GM12878 (cell line): ENCODE measurements at regions not wholly inside any gene's neighbourhood (a gene's known extent, or its start where the extent isn't known, plus 50 kb on each side); places are given as distances from the start of the nearest gene placed in this dataset.

Source experiments
- ATAC-seq: fragments of 200-7000 bp; cut with Tn5 transposase; 3 replicates; pipeline ENCODE4 v1.9.1; 2020; ENCODE audit warnings: mild to moderate bottlenecking, moderate library complexity
- BruUV-seq: library from RNA; stranded (reverse); fragments of 400-500 nt; replicated peaks from 2 replicates; lab custom pipeline; 2021; lab: Mats Ljungman, UMichigan
- CTCF ChIA-PET: fragments of 300-600 bp; sonication (Branson Sonifier 250); formaldehyde crosslinking; extraction: SDS; loops from one replicate; lab custom pipeline; 2021; ENCODE audit warnings: inconsistent platforms; lab: Yijun Ruan, JAX
- POLR2A ChIA-PET: fragments of 350-600 bp; formaldehyde crosslinking; extraction: SDS; loops from one replicate; lab custom pipeline; 2021; ENCODE audit warnings: inconsistent platforms; lab: Charles Lee
- RAD21 ChIA-PET: fragments of 300-600 bp; sonication (Branson Sonifier 250); formaldehyde crosslinking; loops from one replicate; lab custom pipeline; 2023; ENCODE audit warnings: antibody characterized with exemption; ENCODE audit not compliant: unreplicated experiment; lab: Charles Lee
- SMC1A ChIA-PET: fragments of 300-600 bp; sonication (Branson Sonifier 250); formaldehyde crosslinking; loops from one replicate; lab custom pipeline; 2023; ENCODE audit not compliant: unreplicated experiment, uncharacterized antibody; lab: Charles Lee
- DNase-seq: peaks from one replicate; pipeline ENCODE4 v3.0.0-alpha.2; 2011; ENCODE audit warnings: low read depth, low spot score
- FAIRE-seq: peaks from 3 replicates; lab custom pipeline; 2011; peaks lifted over from hg19 to GRCh38; lab: Jason Lieb, UNC
- H2AFZ ChIP-seq: 2 replicates; pipeline ENCODE4 v1.6.0; 2011; ENCODE audit warnings: low read depth, low read length, control low read depth; ENCODE audit not compliant: control insufficient read depth
- H3K27ac ChIP-seq: 2 replicates; pipeline ENCODE4 v1.5.1; 2011; ENCODE audit warnings: control low read depth; ENCODE audit not compliant: control insufficient read depth, insufficient read depth
- H3K27me3 ChIP-seq, 2 experiments: replicated peaks in 1 of 2; 2 replicates each; pipeline versions ENCODE4 v1.6.0 to v1.6.1; 2011; ENCODE audit warnings: low read length in 1 of 2; ENCODE audit not compliant: control insufficient read depth in 2 of 2, insufficient read depth in 2 of 2
- H3K36me3 ChIP-seq, 2 experiments: 2 replicates each; pipeline ENCODE4 v1.5.1; 2011; ENCODE audit warnings: low read length in 1 of 2; ENCODE audit not compliant: control insufficient read depth in 2 of 2, insufficient read depth in 2 of 2
- H3K4me1 ChIP-seq: 2 replicates; pipeline ENCODE4 v1.6.1; 2011; ENCODE audit warnings: mild to moderate bottlenecking, low read length, moderate library complexity, mixed read lengths; ENCODE audit not compliant: control insufficient read depth, insufficient read depth
- H3K4me2 ChIP-seq: 2 replicates; pipeline ENCODE4 v1.6.0; 2011; ENCODE audit warnings: control low read depth; ENCODE audit not compliant: control insufficient read depth, insufficient read depth
- H3K4me3 ChIP-seq: fragments of 200-600 bp; sonication (generic); 2 replicates; pipeline ENCODE4 v1.5.1; 2016
- H3K79me2 ChIP-seq: 2 replicates; pipeline ENCODE4 v1.6.0; 2011; ENCODE audit warnings: low read length; ENCODE audit not compliant: control insufficient read depth, insufficient read depth
- H3K9ac ChIP-seq: 2 replicates; pipeline ENCODE4 v1.8.0; 2011; ENCODE audit warnings: low read length, control low read depth, mixed read lengths; ENCODE audit not compliant: control insufficient read depth, insufficient read depth
- H3K9me3 ChIP-seq: replicated peaks from 3 replicates; pipeline ENCODE4 v1.5.1; 2011; ENCODE audit warnings: mild to moderate bottlenecking, low read length; ENCODE audit not compliant: control insufficient read depth, insufficient read depth
- H4K20me1 ChIP-seq: 2 replicates; pipeline ENCODE4 v1.6.0; 2011; ENCODE audit not compliant: control insufficient read depth, insufficient read depth
- BMI1 ChIP-seq: fragments of 450-650 bp; IDR thresholded peaks from 2 replicates; pipeline ENCODE4 v1.6.1; 2016; ENCODE audit warnings: mild to moderate bottlenecking, moderate library complexity, borderline replicate concordance
- CBX5 ChIP-seq: sonication (generic); IDR thresholded peaks from 2 replicates; pipeline ENCODE4 v1.6.1; 2016; ENCODE audit warnings: low read depth, moderate library complexity, mild to moderate bottlenecking, inconsistent platforms
- CREB1 ChIP-seq: IDR thresholded peaks from 2 replicates; pipeline ENCODE4 v1.6.1; 2012; ENCODE audit warnings: low read depth, mild to moderate bottlenecking, inconsistent platforms
- EED ChIP-seq: sonication (generic); IDR thresholded peaks from 2 replicates; pipeline ENCODE4 v1.6.1; 2016; ENCODE audit warnings: antibody characterized with exemption, low read depth
- EGR1 ChIP-seq, 2 experiments: IDR thresholded peaks; 1 replicate in 1 of 2; 2 replicates in 1 of 2; pipeline ENCODE4 v1.6.1; 2011 to 2012; ENCODE audit warnings: low read depth in 2 of 2, low read length in 2 of 2, borderline replicate concordance in 1 of 2, mild to moderate bottlenecking in 1 of 2, moderate library complexity in 1 of 2
- ETV6 ChIP-seq, 2 experiments: fragments of 450-650 bp in 1 of 2; IDR thresholded peaks in 1 of 2; conservative IDR thresholded peaks in 1 of 2; 2 replicates each; pipeline ENCODE4 v1.6.1; 2014; ENCODE audit warnings: antibody characterized with exemption in 1 of 2, borderline replicate concordance in 1 of 2, low read depth in 1 of 2, mild to moderate bottlenecking in 1 of 2, moderate library complexity in 1 of 2
- FOXM1 ChIP-seq: IDR thresholded peaks from 2 replicates; pipeline ENCODE4 v1.6.1; 2012; ENCODE audit warnings: low read depth, mild to moderate bottlenecking, inconsistent platforms, low read length, moderate library complexity
- IRF4 ChIP-seq: IDR thresholded peaks from 2 replicates; pipeline ENCODE4 v1.6.1; 2011; ENCODE audit warnings: low read depth, low read length
- JUNB ChIP-seq: IDR thresholded peaks from 2 replicates; pipeline ENCODE4 v1.6.1; 2016; ENCODE audit warnings: antibody characterized with exemption, mild to moderate bottlenecking
- MEF2A ChIP-seq: IDR thresholded peaks from 2 replicates; pipeline ENCODE4 v1.6.1; 2011; ENCODE audit warnings: low read depth, mild to moderate bottlenecking, low read length, moderate library complexity; ENCODE audit not compliant: insufficient read depth
- NFIC ChIP-seq: IDR thresholded peaks from 2 replicates; pipeline ENCODE4 v1.6.1; 2012; ENCODE audit warnings: low read depth, mild to moderate bottlenecking, inconsistent platforms, low read length, moderate library complexity
- PAX8 ChIP-seq: fragments of 450-650 bp; IDR thresholded peaks from 2 replicates; pipeline ENCODE4 v1.6.1; 2017; ENCODE audit warnings: mild to moderate bottlenecking, moderate library complexity
- POLR2AphosphoS2 ChIP-seq: IDR thresholded peaks from 2 replicates; pipeline ENCODE4 v1.6.1; 2011; ENCODE audit warnings: low read depth, mild to moderate bottlenecking, low read length, improper control_type of control experiment, moderate library complexity
- RAD21 ChIP-seq: IDR thresholded peaks from 2 replicates; pipeline ENCODE4 v1.6.1; 2011; ENCODE audit warnings: mild to moderate bottlenecking, low read depth, low read length, moderate library complexity; ENCODE audit not compliant: insufficient read depth
- RUNX3 ChIP-seq: IDR thresholded peaks from 2 replicates; pipeline ENCODE4 v1.6.1; 2012; ENCODE audit warnings: low read length, inconsistent platforms
- SMAD1 ChIP-seq: fragments of 450-650 bp; IDR thresholded peaks from 2 replicates; pipeline ENCODE4 v1.6.1; 2018; ENCODE audit warnings: mild to moderate bottlenecking, low read depth; ENCODE audit not compliant: partially characterized antibody
- STAT3 ChIP-seq: IDR thresholded peaks from 2 replicates; pipeline ENCODE4 v1.6.1; 2011; ENCODE audit warnings: low read depth, low read length, improper control_type of control experiment
- WGBS: methylation state at CpG from one replicate; pipeline ENCODE4 v1.1.6; 2016; ENCODE audit warnings: low lambda C conversion rate; ENCODE audit not compliant: insufficient replicate concordance, insufficient coverage; ENCODE audit errors: missing lambda C conversion rate; 5-methylcytosine and 5-hydroxymethylcytosine counted together
- in situ Hi-C: fragments of 300-500 bp; cut with MboI; formaldehyde crosslinking; loops from 9 replicates; pipeline ENCODE4 v1.14.3; 2018; ENCODE audit warnings: mixed read lengths
- intact Hi-C: fragments of 100-400 bp; cut with micrococcal nuclease; formaldehyde crosslinking; loops from one replicate; pipeline ENCODE4 v1.14.2; 2022; ENCODE audit not compliant: unreplicated experiment
- TF ChIP-seq, protein P1 (sequence below): IDR thresholded peaks from 2 replicates; pipeline ENCODE4 v1.6.1; 2011; ENCODE audit warnings: borderline replicate concordance, low read depth, mild to moderate bottlenecking, moderate library complexity, low read length; ENCODE audit not compliant: insufficient read depth, poor library complexity, severe bottlenecking
- TF ChIP-seq, protein P2 (sequence below): fragments of 450-650 bp; IDR thresholded peaks from 2 replicates; pipeline ENCODE4 v1.6.1; 2016; ENCODE audit warnings: mild to moderate bottlenecking
- TF ChIP-seq, protein P3 (sequence below): IDR thresholded peaks from 2 replicates; pipeline ENCODE4 v1.6.1; 2012; ENCODE audit warnings: low read length, inconsistent platforms

DNA sequence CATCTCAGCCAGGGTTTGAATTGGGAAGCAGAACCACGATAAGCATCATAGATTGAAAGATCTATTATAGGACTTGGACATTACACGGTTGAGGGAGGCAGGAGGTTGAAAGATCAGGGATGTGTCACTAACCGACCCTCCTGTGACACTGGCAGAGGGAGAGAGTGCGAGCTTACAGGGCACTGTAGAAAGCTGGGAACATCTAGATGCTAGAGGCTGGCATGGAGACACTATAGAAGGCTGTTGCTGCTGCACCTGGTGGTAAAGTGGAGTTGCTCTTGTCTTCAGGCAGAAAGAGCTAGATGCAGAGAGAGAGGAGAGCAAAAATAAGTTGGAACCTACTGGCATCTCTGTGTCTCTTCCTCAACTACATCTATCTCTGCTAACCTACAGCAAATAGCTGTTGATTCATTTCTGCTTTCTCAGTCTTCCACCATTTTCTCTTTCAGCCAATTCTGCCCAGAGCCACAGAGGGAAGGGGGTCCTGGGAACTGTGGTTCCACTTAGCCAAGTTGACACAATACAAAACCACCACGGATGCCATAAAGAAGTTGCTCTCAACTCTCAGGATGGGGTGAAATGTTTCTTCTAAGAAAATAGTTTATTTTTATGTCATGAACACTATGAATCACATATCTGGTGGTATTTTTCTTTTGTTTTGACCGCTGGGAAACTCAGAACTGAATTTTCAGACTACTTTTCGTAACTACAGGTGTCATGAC is 155.9 kb downstream of the ZNF281 start:
- intact Hi-C loops, result loop anchor here (2.0 kb wide), 1 partner anchor 43 kb away; no protein-coding TSS in a partner anchor
- TF ChIP-seq SMAD1 (no peak), EED (peak; percentile 81), BMI1 (no peak), CREB1 (peak; percentile 60), ETV6 (conservative IDR thresholded peaks at IDR 0.05 in 1 of 2, IDR thresholded peaks at IDR 0.05 in 1 of 2; ENCODE audit: borderline replicate concordance in 1 of 2, low read depth in 1 of 2) (0 out of 4 replicates have a peak, but pooled peaks of 1 of the 2 experiments have one; percentile 38), RAD21 (0 out of 2 replicates have a peak, but pooled peaks have one; percentile 14), NFIC (peak; percentile 93), RUNX3 (peak; percentile 97), JUNB (peak; percentile 68; the same call in 1 of the 2 replicates), MEF2A (0 out of 2 replicates have a peak, but pooled peaks have one; percentile 52), STAT3 (no peak), IRF4 (peak; percentile 51; the same call in 1 of the 2 replicates), PAX8 (no peak), FOXM1 (peak; percentile 89), POLR2AphosphoS2 (no peak), EGR1 (IDR thresholded peaks at IDR 0.05; ENCODE audit: borderline replicate concordance in 1 of 2, low read depth in 2 of 2, low read length in 2 of 2) (no peak), CBX5 (0 out of 2 replicates have a peak, but pooled peaks have one; percentile 33)
- TF ChIP-seq, protein P1, sequence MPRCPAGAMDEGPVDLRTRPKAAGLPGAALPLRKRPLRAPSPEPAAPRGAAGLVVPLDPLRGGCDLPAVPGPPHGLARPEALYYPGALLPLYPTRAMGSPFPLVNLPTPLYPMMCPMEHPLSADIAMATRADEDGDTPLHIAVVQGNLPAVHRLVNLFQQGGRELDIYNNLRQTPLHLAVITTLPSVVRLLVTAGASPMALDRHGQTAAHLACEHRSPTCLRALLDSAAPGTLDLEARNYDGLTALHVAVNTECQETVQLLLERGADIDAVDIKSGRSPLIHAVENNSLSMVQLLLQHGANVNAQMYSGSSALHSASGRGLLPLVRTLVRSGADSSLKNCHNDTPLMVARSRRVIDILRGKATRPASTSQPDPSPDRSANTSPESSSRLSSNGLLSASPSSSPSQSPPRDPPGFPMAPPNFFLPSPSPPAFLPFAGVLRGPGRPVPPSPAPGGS, result peak; percentile 91
- TF ChIP-seq, protein P2, sequence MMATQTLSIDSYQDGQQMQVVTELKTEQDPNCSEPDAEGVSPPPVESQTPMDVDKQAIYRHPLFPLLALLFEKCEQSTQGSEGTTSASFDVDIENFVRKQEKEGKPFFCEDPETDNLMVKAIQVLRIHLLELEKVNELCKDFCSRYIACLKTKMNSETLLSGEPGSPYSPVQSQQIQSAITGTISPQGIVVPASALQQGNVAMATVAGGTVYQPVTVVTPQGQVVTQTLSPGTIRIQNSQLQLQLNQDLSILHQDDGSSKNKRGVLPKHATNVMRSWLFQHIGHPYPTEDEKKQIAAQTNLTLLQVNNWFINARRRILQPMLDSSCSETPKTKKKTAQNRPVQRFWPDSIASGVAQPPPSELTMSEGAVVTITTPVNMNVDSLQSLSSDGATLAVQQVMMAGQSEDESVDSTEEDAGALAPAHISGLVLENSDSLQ, result no peak
- TF ChIP-seq, protein P3, sequence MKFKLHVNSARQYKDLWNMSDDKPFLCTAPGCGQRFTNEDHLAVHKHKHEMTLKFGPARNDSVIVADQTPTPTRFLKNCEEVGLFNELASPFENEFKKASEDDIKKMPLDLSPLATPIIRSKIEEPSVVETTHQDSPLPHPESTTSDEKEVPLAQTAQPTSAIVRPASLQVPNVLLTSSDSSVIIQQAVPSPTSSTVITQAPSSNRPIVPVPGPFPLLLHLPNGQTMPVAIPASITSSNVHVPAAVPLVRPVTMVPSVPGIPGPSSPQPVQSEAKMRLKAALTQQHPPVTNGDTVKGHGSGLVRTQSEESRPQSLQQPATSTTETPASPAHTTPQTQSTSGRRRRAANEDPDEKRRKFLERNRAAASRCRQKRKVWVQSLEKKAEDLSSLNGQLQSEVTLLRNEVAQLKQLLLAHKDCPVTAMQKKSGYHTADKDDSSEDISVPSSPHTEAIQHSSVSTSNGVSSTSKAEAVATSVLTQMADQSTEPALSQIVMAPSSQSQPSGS, result peak; percentile 90

More for the DNA sequence above, 155.9 kb downstream of the ZNF281 start:
- ChIA-PET CTCF (interaction anchor here (0.7 to 1.5 kb wide), 3 partner anchors 10 to 47 kb away, joined by 3 to 6 read pairs (median 3); no protein-coding TSS in a partner anchor), SMC1A (interaction anchor here (0.7 to 1.8 kb wide), 6 partner anchors 8 to 155 kb away, joined by 3 to 6 read pairs (median 3); no protein-coding TSS in a partner anchor), RAD21 (interaction anchor here (1.1 to 1.4 kb wide), 2 partner anchors 12 to 100 kb away, joined by 3 read pairs; no protein-coding TSS in a partner anchor), POLR2A (no interaction called here)
- Histone ChIP-seq H4K20me1 (no peaks in the 10 kb centered on the region), H3K4me1 (no peaks in the 10 kb centered on the region), H3K27me3 (peaks cover 0 to 2% of the 10 kb centered on the region in 2 experiments; a peak in 1 of 4 replicates), H3K4me2 (no peak overlapping the region), H3K4me3 (no peak overlapping the region), H3K9ac (no peak overlapping the region), H2AFZ (peak overlapping the region; percentile 0), H3K27ac (no peak overlapping the region), H3K9me3 (no peaks in the 10 kb centered on the region; the same call in 2 of the 3 replicates), H3K79me2 (no peaks in the 10 kb centered on the region), H3K36me3 (no peaks in the 10 kb centered on the region)
- in situ Hi-C loops, result no loop called here
- ATAC-seq (peak; percentile 76), FAIRE-seq (peak; percentile 92), DNase-seq (peak; percentile 62)
- 39% methylated on average over 7 of the region's 7 CpGs for WGBS
- BruUV-seq, result no TSS peak
